ENCODE measurements at regions not wholly inside any gene's neighbourhood (a gene's known extent, or its start where the extent isn't known, plus 50 kb on each side); places are given as distances from the start of the nearest gene placed in this dataset.

- TF ChIP-seq, protein P1, sequence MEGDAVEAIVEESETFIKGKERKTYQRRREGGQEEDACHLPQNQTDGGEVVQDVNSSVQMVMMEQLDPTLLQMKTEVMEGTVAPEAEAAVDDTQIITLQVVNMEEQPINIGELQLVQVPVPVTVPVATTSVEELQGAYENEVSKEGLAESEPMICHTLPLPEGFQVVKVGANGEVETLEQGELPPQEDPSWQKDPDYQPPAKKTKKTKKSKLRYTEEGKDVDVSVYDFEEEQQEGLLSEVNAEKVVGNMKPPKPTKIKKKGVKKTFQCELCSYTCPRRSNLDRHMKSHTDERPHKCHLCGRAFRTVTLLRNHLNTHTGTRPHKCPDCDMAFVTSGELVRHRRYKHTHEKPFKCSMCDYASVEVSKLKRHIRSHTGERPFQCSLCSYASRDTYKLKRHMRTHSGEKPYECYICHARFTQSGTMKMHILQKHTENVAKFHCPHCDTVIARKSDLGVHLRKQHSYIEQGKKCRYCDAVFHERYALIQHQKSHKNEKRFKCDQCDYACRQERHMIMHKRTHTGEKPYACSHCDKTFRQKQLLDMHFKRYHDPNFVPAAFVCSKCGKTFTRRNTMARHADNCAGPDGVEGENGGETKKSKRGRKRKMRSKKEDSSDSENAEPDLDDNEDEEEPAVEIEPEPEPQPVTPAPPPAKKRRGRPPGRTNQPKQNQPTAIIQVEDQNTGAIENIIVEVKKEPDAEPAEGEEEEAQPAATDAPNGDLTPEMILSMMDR (conservative IDR thresholded peaks at IDR 0.05; ENCODE audit: low read depth) = no peak
- CTCF ChIA-PET = no interaction called here
- H3K27ac ChIP-seq = no peak overlapping the region
- POLR2A ChIA-PET (ENCODE audit: low non-redundant PET) = no interaction called here
- DNase-seq (ENCODE audit: low spot score) = no peak
Measured at GRCh38 chr5:56763711-56764466, 51.5 kb upstream of the MAP3K1 start.

DNA sequence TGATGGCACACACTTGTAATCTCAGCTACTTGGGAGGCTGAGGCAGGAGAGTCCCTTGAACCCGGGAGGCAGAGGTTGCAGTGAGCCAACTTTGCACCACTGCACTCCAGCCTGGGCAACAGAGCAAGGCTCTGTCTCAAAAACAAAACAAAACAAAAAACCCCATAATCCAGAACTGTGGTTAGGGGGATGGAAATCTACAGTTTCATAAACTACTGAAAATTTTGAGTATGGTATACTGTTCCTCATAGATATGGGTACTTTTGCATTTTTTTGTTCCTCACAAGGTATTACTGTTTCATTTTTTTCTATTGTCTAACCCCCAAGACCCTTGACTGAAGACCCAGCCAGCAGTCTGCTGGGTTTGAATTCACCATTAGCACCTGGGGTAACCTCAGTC lies 52.2 kb upstream of the MAP3K1 start:
- no peak for DNase-seq (ENCODE audit: low spot score)
- POLR2A ChIA-PET (ENCODE audit: low non-redundant PET) = no interaction called here

DNA sequence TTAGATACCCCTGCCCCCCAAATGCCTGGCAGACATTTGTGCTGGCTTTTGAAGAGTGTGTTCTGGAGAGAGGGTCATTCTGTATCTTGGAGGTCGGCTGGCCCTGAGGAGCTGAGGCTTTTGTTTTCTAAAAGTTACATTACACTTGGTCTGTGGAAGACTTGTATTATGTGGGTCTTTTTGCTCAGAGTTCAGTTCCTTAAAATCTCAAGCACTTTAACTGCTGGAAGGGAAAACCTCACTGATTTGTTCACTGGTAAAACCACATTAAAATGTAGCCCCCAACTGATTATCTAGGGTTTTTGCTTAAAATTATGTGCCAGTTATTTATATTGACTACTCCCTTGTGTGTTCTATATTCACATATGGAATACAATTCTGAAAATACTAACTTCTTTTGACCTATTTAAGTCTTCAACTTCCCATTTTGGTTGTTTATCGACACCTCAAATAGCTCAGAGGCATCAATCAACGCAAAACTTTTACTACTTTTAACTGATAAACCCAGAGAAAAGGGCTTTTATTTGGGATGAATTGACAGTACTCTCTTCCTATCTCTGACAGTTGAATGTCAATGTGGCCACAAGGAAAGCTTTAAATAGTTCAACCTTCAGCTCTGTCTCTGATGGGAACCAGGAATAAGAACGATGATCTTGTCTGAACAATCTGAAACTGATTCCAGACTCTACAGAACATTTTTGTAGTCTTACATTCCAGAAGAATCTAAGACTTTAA lies 54.0 kb upstream of the MAP3K1 start:
- ChIA-PET CTCF (interaction anchor here (0.6 to 0.7 kb wide), 2 partner anchors 32 to 766 kb away, joined by 3 to 4 read pairs; partner anchors contain the start of gene IL6ST), POLR2A (ENCODE audit: low non-redundant PET) (no interaction called here)
- TF ChIP-seq, protein P1 (conservative IDR thresholded peaks at IDR 0.05; ENCODE audit: low read depth) = no peak

More for the DNA sequence above, 52.2 kb upstream of the MAP3K1 start:
- TF ChIP-seq, protein P1 (conservative IDR thresholded peaks at IDR 0.05; ENCODE audit: low read depth) = no peak
- H3K27ac ChIP-seq = no peak overlapping the region
- CTCF ChIA-PET = interaction anchor here (0.6 kb wide), 1 partner anchor 706 kb away, joined by 3 read pairs; no protein-coding TSS in a partner anchor

GRCh38 chr5:56760723-56761122 lies 54.6 kb upstream of the MAP3K1 start:
- TF ChIP-seq, protein P1 (conservative IDR thresholded peaks at IDR 0.05; ENCODE audit: low read depth) = no peak
- no peak for DNase-seq (ENCODE audit: low spot score)
- H3K27ac ChIP-seq = no peak overlapping the region
- ChIA-PET CTCF (interaction anchor here (0.6 kb wide), 1 partner anchor 105 kb away, joined by 4 read pairs; no protein-coding TSS in a partner anchor), POLR2A (ENCODE audit: low non-redundant PET) (no interaction called here)

More for the DNA sequence above, 54.0 kb upstream of the MAP3K1 start:
- DNase-seq (ENCODE audit: low spot score) = no peak
- H3K27ac ChIP-seq = no peak overlapping the region

- CTCF ChIA-PET = no interaction called here
- no peak overlapping the region for H3K27ac ChIP-seq
- TF ChIP-seq, protein P1 (conservative IDR thresholded peaks at IDR 0.05; ENCODE audit: low read depth) = no peak
- POLR2A ChIA-PET (ENCODE audit: low non-redundant PET) = no interaction called here
- no peak for DNase-seq (ENCODE audit: low spot score)
Measured at GRCh38 chr5:56759521-56760216, 55.7 kb upstream of the MAP3K1 start.

DNA sequence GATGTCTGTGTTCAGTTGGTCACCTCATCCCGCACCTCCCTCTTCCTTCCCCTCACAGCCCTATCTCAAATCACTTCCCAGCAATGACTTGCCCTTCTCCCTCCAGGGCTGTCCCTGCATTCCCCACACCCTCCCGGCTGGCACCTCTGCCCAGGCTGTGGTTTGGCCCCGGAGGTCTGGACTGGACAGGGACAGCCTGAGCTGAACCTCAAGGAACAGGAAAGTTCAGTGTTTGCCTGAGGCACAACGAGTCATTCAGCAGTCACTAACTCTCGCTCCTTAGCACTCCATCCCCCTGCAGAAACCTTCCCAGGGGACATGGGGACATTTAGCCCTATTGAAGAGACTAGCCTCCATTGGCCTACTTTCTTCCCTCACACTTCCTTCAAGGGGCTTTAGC lies 58.3 kb upstream of the MAP3K1 start:
- ChIA-PET POLR2A (ENCODE audit: low non-redundant PET) (no interaction called here), CTCF (no interaction called here)
- TF ChIP-seq, protein P1 (conservative IDR thresholded peaks at IDR 0.05; ENCODE audit: low read depth) = no peak
- DNase-seq (ENCODE audit: low spot score) = peak; percentile 13
- no peak overlapping the region for H3K27ac ChIP-seq

Data from RWPE1 (cell line).